SK-N-SH treated with all-trans-retinoic acid at 6 μM for 48 hours (cell line): ENCODE measurements at regions not wholly inside any gene's neighbourhood (a gene's known extent, or its start where the extent isn't known, plus 50 kb on each side); places are given as distances from the start of the nearest gene placed in this dataset.

Experiments
- CSRNP3 ChIP-seq: fragments of 250-450 bp; sonication (Bioruptor Pico); IDR thresholded peaks from 2 replicates; pipeline ENCODE4 v1.5.1; 2021; ENCODE audit warnings: mild to moderate bottlenecking, moderate library complexity
- ESRRG ChIP-seq: fragments of 250-450 bp; sonication (Bioruptor Pico); IDR thresholded peaks from 2 replicates; pipeline ENCODE4 v1.6.1; 2021; ENCODE audit warnings: mild to moderate bottlenecking
- OSR1 ChIP-seq: fragments of 250-450 bp; sonication (Bioruptor Pico); IDR thresholded peaks from 2 replicates; pipeline ENCODE4 v1.8.0; 2022; ENCODE audit warnings: moderate library complexity, mild to moderate bottlenecking, inconsistent platforms
- PATZ1 ChIP-seq: fragments of 250-450 bp; sonication (Bioruptor Pico); IDR thresholded peaks from 2 replicates; pipeline ENCODE4 v1.8.0; 2020; ENCODE audit warnings: mild to moderate bottlenecking, moderate library complexity, borderline replicate concordance
- RARB ChIP-seq: fragments of 250-450 bp; sonication (Bioruptor Pico); IDR thresholded peaks from 2 replicates; pipeline ENCODE4 v1.8.0; 2021; ENCODE audit warnings: mild to moderate bottlenecking, moderate library complexity
- SNAI2 ChIP-seq: fragments of 250-450 bp; sonication (Bioruptor Pico); IDR thresholded peaks from 2 replicates; pipeline ENCODE4 v1.5.0; 2020; ENCODE audit warnings: mild to moderate bottlenecking, moderate library complexity
- TCF4 ChIP-seq: fragments of 250-450 bp; sonication (Bioruptor Pico); IDR thresholded peaks from 2 replicates; pipeline ENCODE4 v1.8.0; 2021; ENCODE audit warnings: mild to moderate bottlenecking, moderate library complexity, borderline replicate concordance
- ZFP30 ChIP-seq: fragments of 450-650 bp; formaldehyde crosslinking; IDR thresholded peaks from 2 replicates; pipeline ENCODE4 v1.5.0; 2022; ENCODE audit warnings: mild to moderate bottlenecking, moderate library complexity
- ZNF565 ChIP-seq: fragments of 450-650 bp; formaldehyde crosslinking; conservative IDR thresholded peaks from 2 replicates; pipeline ENCODE4 v1.5.0; 2020; ENCODE audit warnings: low read depth, mild to moderate bottlenecking, moderate library complexity
- ZNF70 ChIP-seq: fragments of 450-650 bp; formaldehyde crosslinking; IDR thresholded peaks from 2 replicates; pipeline ENCODE4 v1.5.0; 2020; ENCODE audit warnings: mild to moderate bottlenecking, moderate library complexity
- ZNF8 ChIP-seq: fragments of 450-650 bp; formaldehyde crosslinking; IDR thresholded peaks from 2 replicates; pipeline ENCODE4 v1.5.0; 2020; ENCODE audit warnings: mild to moderate bottlenecking, moderate library complexity
- TF ChIP-seq, protein P1 (sequence below): fragments of 250-450 bp; sonication (Bioruptor Pico); IDR thresholded peaks from 2 replicates; pipeline ENCODE4 v1.5.1; 2020; ENCODE audit warnings: low read depth, mild to moderate bottlenecking, moderate library complexity

- TF ChIP-seq TCF4 (CRISPR knock-in tag) (no peak), RARB (CRISPR knock-in tag) (no peak), ZFP30 (CRISPR knock-in tag) (no peak), ZNF70 (CRISPR knock-in tag) (no peak), PATZ1 (no peak), ZNF565 (no peak), ESRRG (no peak), ZNF8 (CRISPR knock-in tag) (no peak), SNAI2 (no peak), OSR1 (no peak), CSRNP3 (CRISPR knock-in tag) (no peak)
- TF ChIP-seq, protein P1, sequence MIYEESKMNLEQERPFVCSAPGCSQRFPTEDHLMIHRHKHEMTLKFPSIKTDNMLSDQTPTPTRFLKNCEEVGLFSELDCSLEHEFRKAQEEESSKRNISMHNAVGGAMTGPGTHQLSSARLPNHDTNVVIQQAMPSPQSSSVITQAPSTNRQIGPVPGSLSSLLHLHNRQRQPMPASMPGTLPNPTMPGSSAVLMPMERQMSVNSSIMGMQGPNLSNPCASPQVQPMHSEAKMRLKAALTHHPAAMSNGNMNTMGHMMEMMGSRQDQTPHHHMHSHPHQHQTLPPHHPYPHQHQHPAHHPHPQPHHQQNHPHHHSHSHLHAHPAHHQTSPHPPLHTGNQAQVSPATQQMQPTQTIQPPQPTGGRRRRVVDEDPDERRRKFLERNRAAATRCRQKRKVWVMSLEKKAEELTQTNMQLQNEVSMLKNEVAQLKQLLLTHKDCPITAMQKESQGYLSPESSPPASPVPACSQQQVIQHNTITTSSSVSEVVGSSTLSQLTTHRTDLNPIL (CRISPR knock-in tag) = no peak
Observed at GRCh38 chr9:89752154-89752553, 147.3 kb downstream of the GADD45G start.
